ENCODE measurements at regions not wholly inside any gene's neighbourhood (a gene's known extent, or its start where the extent isn't known, plus 50 kb on each side); places are given as distances from the start of the nearest gene placed in this dataset.

DNA sequence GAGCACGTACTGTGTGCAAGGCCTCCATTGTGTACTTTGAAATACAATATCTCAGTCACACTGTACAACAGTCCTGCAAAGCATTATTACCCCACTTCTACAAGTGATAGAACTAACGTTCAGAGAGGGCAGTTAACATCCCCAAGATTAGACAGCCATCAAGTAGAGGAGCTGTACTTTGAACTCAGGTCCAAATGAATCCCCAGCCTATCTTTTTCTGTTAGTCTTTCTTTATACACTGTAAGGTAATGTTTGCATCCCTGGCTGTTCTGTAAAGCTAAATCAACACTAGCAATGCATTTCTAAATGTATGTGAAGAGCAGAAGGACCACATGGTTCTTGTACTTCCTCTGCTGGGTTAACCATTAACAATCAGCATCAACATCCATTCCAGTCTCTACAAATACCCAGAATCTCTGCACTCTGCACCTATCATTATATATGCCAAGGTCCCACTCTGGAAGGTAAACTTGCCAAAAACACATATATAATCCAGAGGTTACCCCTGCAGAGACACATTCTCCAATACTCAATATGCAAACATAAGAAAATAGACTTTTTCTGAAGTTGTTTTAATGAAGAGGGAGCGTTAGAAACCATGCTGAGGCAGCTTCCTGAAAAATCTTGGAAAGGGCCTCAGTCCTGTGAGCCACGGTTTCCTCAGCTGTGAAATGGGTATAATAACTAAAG, 182.3 kb downstream of the MZT1 start:
- no peak for TF ChIP-seq RAD21 (IDR thresholded peaks at IDR 0.05; ENCODE audit: low read length)
- TF ChIP-seq YY1 (IDR thresholded peaks at IDR 0.05; ENCODE audit: low read depth) = no peak
- TF ChIP-seq, protein P1, sequence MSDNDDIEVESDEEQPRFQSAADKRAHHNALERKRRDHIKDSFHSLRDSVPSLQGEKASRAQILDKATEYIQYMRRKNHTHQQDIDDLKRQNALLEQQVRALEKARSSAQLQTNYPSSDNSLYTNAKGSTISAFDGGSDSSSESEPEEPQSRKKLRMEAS (IDR thresholded peaks at IDR 0.05; ENCODE audit: low read depth) = no peak
- TF ChIP-seq, protein P2, sequence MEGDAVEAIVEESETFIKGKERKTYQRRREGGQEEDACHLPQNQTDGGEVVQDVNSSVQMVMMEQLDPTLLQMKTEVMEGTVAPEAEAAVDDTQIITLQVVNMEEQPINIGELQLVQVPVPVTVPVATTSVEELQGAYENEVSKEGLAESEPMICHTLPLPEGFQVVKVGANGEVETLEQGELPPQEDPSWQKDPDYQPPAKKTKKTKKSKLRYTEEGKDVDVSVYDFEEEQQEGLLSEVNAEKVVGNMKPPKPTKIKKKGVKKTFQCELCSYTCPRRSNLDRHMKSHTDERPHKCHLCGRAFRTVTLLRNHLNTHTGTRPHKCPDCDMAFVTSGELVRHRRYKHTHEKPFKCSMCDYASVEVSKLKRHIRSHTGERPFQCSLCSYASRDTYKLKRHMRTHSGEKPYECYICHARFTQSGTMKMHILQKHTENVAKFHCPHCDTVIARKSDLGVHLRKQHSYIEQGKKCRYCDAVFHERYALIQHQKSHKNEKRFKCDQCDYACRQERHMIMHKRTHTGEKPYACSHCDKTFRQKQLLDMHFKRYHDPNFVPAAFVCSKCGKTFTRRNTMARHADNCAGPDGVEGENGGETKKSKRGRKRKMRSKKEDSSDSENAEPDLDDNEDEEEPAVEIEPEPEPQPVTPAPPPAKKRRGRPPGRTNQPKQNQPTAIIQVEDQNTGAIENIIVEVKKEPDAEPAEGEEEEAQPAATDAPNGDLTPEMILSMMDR (IDR thresholded peaks at IDR 0.05) = no peak
- TF ChIP-seq POLR2AphosphoS5 (IDR thresholded peaks at IDR 0.05; ENCODE audit: low read depth, low read length) = no peak
- no peak for TF ChIP-seq NFIC (IDR thresholded peaks at IDR 0.05; ENCODE audit: borderline replicate concordance)
- no peak for TF ChIP-seq GABPA (IDR thresholded peaks at IDR 0.05; ENCODE audit: low read depth)
- no peak for TF ChIP-seq TCF12 (IDR thresholded peaks at IDR 0.05)

Data from SK-N-SH (cell line).